Left lung (tissue), 4 donors: ENCODE measurements at regions not wholly inside any gene's neighbourhood (a gene's known extent, or its start where the extent isn't known, plus 50 kb on each side); places are given as distances from the start of the nearest gene placed in this dataset.

ENCODE experiments used
- ATAC-seq: fragments of 200-7000 bp; cut with Tn5 transposase; one replicate; pipeline ENCODE4 v1.9.1; 2020; ENCODE audit warnings: moderate library complexity
- DNase-seq, 4 donors: peaks; one replicate each; pipeline ENCODE4 v3.0.0-alpha.2; 2013 to 2020
- H3K27ac ChIP-seq, 2 donors: fragments of 200-600 bp; sonication (generic) in 1 of 2; one replicate each; pipeline versions ENCODE4 v1.5.0 to v1.8.0; 2020 to 2021
- H3K27me3 ChIP-seq, 2 donors: fragments of 200-600 bp; sonication (generic) in 1 of 2; one replicate each; pipeline versions ENCODE4 v1.5.0 to v1.8.0; 2020 to 2021
- H3K36me3 ChIP-seq, 2 donors: fragments of 200-600 bp; sonication (generic) in 1 of 2; one replicate each; pipeline versions ENCODE4 v1.5.0 to v1.8.0; 2020 to 2021
- H3K4me1 ChIP-seq, 2 donors: fragments of 200-600 bp; one replicate each; pipeline ENCODE4 v1.8.0; 2021
- H3K4me3 ChIP-seq, 2 donors: fragments of 200-600 bp; sonication (generic) in 1 of 2; one replicate each; pipeline versions ENCODE4 v1.5.0 to v1.8.0; 2020 to 2021; ENCODE audit warnings: mild to moderate bottlenecking in 1 of 2
- H3K9me3 ChIP-seq, 2 donors: fragments of 200-600 bp; sonication (generic) in 1 of 2; one replicate each; pipeline versions ENCODE4 v1.5.0 to v1.8.0; 2020 to 2021
- CTCF ChIP-seq, 2 donors: fragments of 200-600 bp; sonication (generic) in 1 of 2; IDR thresholded peaks; one replicate each; pipeline versions ENCODE4 v1.5.0 to v1.8.0; 2021; ENCODE audit warnings: antibody characterized with exemption in 2 of 2
- intact Hi-C, 2 donors: fragments of 100-400 bp; cut with DNase I; formaldehyde crosslinking; loops; one replicate each; pipeline versions ENCODE4 v1.11.2 to v1.14.2; 2022
- donor health status: DM: no; HTN: yes; CAD: no.
- donor health status: DM: no; HTN: no; CAD: no.

- H3K4me1 ChIP-seq = no peaks in the 10 kb centered on the region
- no peaks in the 10 kb centered on the region for H3K36me3 ChIP-seq
- DNase-seq (no peak), ATAC-seq (no peak)
- H3K4me3 ChIP-seq = no peak overlapping the region
- H3K9me3 ChIP-seq = no peaks in the 10 kb centered on the region
- no peak overlapping the region for H3K27ac ChIP-seq
- TF ChIP-seq CTCF (IDR thresholded peaks at IDR 0.05) = no peak
- intact Hi-C loops = no loop called here
- H3K27me3 ChIP-seq = no peaks in the 10 kb centered on the region
Observed at GRCh38 chr5:17143335-17143734, 74.1 kb upstream of the BASP1 start.

GRCh38 chr5:17146280-17146841 lies 71.1 kb upstream of the BASP1 start:
- ATAC-seq (no peak), DNase-seq (no peak)
- H3K36me3 ChIP-seq = no peaks in the 10 kb centered on the region
- no peaks in the 10 kb centered on the region for H3K9me3 ChIP-seq
- intact Hi-C loops = no loop called here
- H3K27me3 ChIP-seq = no peaks in the 10 kb centered on the region
- no peak for TF ChIP-seq CTCF (IDR thresholded peaks at IDR 0.05)
- H3K4me3 ChIP-seq = no peak overlapping the region
- no peak overlapping the region for H3K27ac ChIP-seq
- no peaks in the 10 kb centered on the region for H3K4me1 ChIP-seq

- no peak for ATAC-seq
- H3K9me3 ChIP-seq = no peaks in the 10 kb centered on the region
- no peaks in the 10 kb centered on the region for H3K4me1 ChIP-seq
- intact Hi-C loops = no loop called here
- no peaks in the 10 kb centered on the region for H3K36me3 ChIP-seq
- no peak for DNase-seq
- no peaks in the 10 kb centered on the region for H3K27me3 ChIP-seq
- H3K27ac ChIP-seq = no peak overlapping the region
- no peak for TF ChIP-seq CTCF (IDR thresholded peaks at IDR 0.05)
- H3K4me3 ChIP-seq = no peak overlapping the region
Observed at GRCh38 chr5:17147170-17147569, 70.3 kb upstream of the BASP1 start.

- no peaks in the 10 kb centered on the region for H3K4me1 ChIP-seq
- no peaks in the 10 kb centered on the region for H3K9me3 ChIP-seq
- H3K36me3 ChIP-seq = no peaks in the 10 kb centered on the region
- no peak overlapping the region for H3K27ac ChIP-seq
- intact Hi-C loops = no loop called here
- H3K27me3 ChIP-seq = no peaks in the 10 kb centered on the region
- H3K4me3 ChIP-seq = no peak overlapping the region
- no peak for TF ChIP-seq CTCF (IDR thresholded peaks at IDR 0.05)
- DNase-seq (peak in 2 of 4 donors; percentile 77 to 79), ATAC-seq (no peak)
Observed at GRCh38 chr5:17147617-17148016, 69.8 kb upstream of the BASP1 start.

GRCh38 chr5:17148481-17148880 lies 69.0 kb upstream of the BASP1 start:
- TF ChIP-seq CTCF (IDR thresholded peaks at IDR 0.05) = no peak
- H3K27me3 ChIP-seq = no peaks in the 10 kb centered on the region
- DNase-seq = no peak
- H3K4me3 ChIP-seq = no peak overlapping the region
- intact Hi-C loops = no loop called here
- no peaks in the 10 kb centered on the region for H3K4me1 ChIP-seq
- no peak overlapping the region for H3K27ac ChIP-seq
- ATAC-seq = no peak
- no peaks in the 10 kb centered on the region for H3K9me3 ChIP-seq
- H3K36me3 ChIP-seq = no peaks in the 10 kb centered on the region
